SK-N-MC (cell line): ENCODE measurements at regions not wholly inside any gene's neighbourhood (a gene's known extent, or its start where the extent isn't known, plus 50 kb on each side); places are given as distances from the start of the nearest gene placed in this dataset.
"Not testable (repeated sequence)": the region's sequence is repeated elsewhere in the genome, so short reads cannot be mapped to it uniquely, and the experiment has no call there.

Source experiments
- DNase-seq: peaks from one replicate; pipeline ENCODE4 v3.0.0-alpha.2; 2011; ENCODE audit warnings: low read depth, low spot score
- H3K27ac ChIP-seq: fragments of 200-600 bp; sonication (generic); 2 replicates; pipeline ENCODE4 v1.5.1; 2016; ENCODE audit warnings: mixed run types
- H3K36me3 ChIP-seq: fragments of 200-600 bp; sonication (generic); 2 replicates; pipeline ENCODE4 v1.6.1; 2017; ENCODE audit warnings: antibody characterized with exemption, low read length, mixed read lengths; ENCODE audit not compliant: insufficient read depth
- H3K4me3 ChIP-seq: fragments of 200-600 bp; sonication (generic); 2 replicates; pipeline ENCODE4 v1.5.1; 2016
- H3K9ac ChIP-seq: fragments of 200-600 bp; sonication (generic); 2 replicates; pipeline ENCODE4 v1.8.0; 2017; ENCODE audit warnings: mixed run types, mixed read lengths; ENCODE audit not compliant: insufficient read length
- H3K9me3 ChIP-seq: fragments of 200-600 bp; sonication (generic); 2 replicates; pipeline ENCODE4 v1.6.1; 2017; ENCODE audit warnings: low read depth, mild to moderate bottlenecking, antibody characterized with exemption, low read length, moderate library complexity, mixed read lengths
- EZH2 ChIP-seq: fragments of 200-600 bp; sonication (generic); IDR thresholded peaks from one replicate; pipeline ENCODE4 v1.6.1; 2017; ENCODE audit warnings: antibody characterized with exemption
- FOXP2 ChIP-seq: optimal IDR thresholded peaks from 2 replicates; pipeline ENCODE3; 2011; ENCODE audit warnings: mild to moderate bottlenecking, moderate library complexity; ENCODE audit not compliant: insufficient read depth; ENCODE audit errors: extremely low read length, control extremely low read depth
- POLR2AphosphoS5 ChIP-seq: IDR thresholded peaks from 2 replicates; pipeline ENCODE4 v1.6.1; 2012; ENCODE audit warnings: mild to moderate bottlenecking, low read depth, low read length, borderline replicate concordance

GRCh38 chr1:121538943-121539575 is 354.3 kb downstream of the SRGAP2C start:
- no peak for DNase-seq
- H3K27ac ChIP-seq = no peak overlapping the region
- TF ChIP-seq POLR2AphosphoS5 (no peak), FOXP2 (no peak), EZH2 (no peak)
- H3K9ac ChIP-seq = no peak overlapping the region
- H3K36me3 ChIP-seq = no peaks in the 10 kb centered on the region
- no peaks in the 10 kb centered on the region for H3K9me3 ChIP-seq
- H3K4me3 ChIP-seq = no peak overlapping the region

DNA sequence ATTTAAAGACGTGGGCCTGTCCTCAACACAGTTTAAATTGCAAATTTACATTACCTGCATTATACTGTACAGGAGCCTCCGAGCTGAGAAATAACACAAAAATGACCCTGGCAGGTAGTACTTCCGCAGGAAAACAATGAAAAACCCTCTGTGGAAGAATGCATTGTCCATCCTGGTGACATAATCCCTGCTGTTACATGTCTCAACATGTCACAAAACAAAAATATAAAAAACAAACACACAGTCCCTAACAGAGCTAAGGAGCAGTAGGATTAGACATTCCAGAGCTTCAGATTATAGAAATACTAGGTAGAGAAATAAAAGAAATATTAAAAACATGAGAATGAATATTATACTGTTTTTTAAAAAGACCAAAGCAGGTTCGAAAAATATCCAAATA is 359.2 kb downstream of the SRGAP2C start:
- not testable (repeated sequence) for DNase-seq, H3K36me3 ChIP-seq, H3K9ac ChIP-seq, H3K4me3 ChIP-seq, H3K9me3 ChIP-seq, H3K27ac ChIP-seq

DNA sequence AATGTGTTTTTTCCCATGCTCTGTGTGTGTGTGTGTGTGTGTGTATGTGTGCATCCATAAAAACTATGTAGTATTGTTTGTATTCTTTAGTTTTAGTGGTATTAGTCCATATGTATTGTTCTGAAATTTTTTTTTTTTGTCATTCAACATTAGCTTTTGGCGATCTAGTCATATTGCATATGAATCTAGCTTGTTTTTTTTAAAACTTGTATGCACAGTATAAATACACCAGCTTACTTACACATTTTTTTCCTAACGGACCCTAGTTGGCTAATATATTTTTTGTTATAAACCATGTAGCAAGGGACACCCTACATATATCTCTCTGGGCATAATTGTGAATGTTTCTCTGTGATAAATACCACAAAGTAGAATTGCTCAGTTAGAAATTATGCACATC is 359.7 kb downstream of the SRGAP2C start:
- Histone ChIP-seq H3K9me3 (no peaks in the 10 kb centered on the region), H3K4me3 (no peak overlapping the region), H3K27ac (no peak overlapping the region), H3K36me3 (no peaks in the 10 kb centered on the region), H3K9ac (no peak overlapping the region)
- no peak for TF ChIP-seq POLR2AphosphoS5
- no peak for TF ChIP-seq EZH2
- TF ChIP-seq FOXP2 = no peak
- DNase-seq = no peak

GRCh38 chr1:121545899-121546298 is 361.1 kb downstream of the SRGAP2C start:
- H3K9me3 ChIP-seq, H3K36me3 ChIP-seq, H3K9ac ChIP-seq, H3K27ac ChIP-seq, DNase-seq, H3K4me3 ChIP-seq: not testable (repeated sequence)

DNA sequence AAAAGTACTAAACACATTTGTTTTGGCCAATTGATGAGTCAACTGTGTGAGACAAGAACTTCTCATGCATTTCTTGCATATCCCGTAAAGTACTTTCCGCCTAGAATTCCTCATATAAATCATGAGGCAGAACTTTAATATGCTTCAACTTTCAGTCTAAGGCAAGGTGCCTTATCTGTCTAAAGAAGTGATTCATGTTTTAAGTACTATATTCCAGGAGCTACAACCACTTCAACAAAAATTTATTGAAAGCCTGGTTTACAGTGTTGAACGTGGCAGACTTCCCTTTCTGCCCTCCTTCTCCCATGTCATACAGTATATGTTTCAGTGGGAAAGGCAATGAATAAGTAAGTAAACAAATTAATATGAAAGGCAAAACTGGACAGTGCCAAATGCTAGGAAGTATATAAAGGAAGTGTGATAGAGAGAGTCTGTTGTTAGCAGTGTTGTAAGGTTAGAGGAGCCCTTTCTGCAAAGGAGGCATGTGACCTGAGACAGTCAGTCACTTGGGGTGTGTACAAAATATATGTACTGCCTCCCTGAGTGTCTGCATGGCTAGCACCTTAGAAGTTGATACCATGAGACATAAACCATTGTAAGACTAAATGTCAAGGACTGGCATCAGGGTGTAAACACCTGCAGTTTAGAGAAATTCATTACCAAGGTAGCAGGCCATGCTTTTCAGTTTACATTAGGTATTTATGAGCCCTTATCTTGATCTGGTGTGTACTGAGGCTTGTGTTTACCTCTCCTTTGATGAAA is 362.2 kb downstream of the SRGAP2C start:
- no peak for DNase-seq
- no peak overlapping the region for H3K4me3 ChIP-seq
- no peaks in the 10 kb centered on the region for H3K9me3 ChIP-seq
- TF ChIP-seq POLR2AphosphoS5 = no peak
- TF ChIP-seq FOXP2 = no peak
- TF ChIP-seq EZH2 = no peak
- H3K36me3 ChIP-seq = no peaks in the 10 kb centered on the region
- H3K27ac ChIP-seq = no peak overlapping the region
- H3K9ac ChIP-seq = no peak overlapping the region

DNA sequence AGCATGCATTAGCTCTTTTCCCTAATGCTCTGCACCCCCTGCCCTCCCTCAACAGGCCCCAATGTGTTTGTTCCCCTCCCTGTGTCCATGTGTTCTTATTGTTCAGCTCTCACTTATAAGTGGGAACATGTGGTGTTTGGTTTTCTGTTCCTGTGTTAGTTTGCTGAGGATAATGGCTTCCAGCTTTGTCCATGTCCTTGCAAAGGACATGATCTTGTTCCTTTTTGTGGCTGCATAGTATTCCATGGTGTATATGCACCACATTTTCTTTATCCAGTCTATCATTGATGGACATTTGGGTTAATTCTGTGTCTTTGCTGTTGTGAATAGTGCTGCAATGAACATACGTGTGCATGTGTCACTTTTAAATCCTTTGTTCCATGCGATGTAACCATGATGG is 363.0 kb downstream of the SRGAP2C start:
- not testable (repeated sequence) for H3K27ac ChIP-seq, DNase-seq, H3K9ac ChIP-seq, H3K9me3 ChIP-seq, H3K36me3 ChIP-seq, H3K4me3 ChIP-seq

GRCh38 chr1:121550817-121551216 is 366.0 kb downstream of the SRGAP2C start:
- not testable (repeated sequence) for H3K4me3 ChIP-seq, DNase-seq, H3K36me3 ChIP-seq, H3K9me3 ChIP-seq, H3K27ac ChIP-seq, H3K9ac ChIP-seq

DNA sequence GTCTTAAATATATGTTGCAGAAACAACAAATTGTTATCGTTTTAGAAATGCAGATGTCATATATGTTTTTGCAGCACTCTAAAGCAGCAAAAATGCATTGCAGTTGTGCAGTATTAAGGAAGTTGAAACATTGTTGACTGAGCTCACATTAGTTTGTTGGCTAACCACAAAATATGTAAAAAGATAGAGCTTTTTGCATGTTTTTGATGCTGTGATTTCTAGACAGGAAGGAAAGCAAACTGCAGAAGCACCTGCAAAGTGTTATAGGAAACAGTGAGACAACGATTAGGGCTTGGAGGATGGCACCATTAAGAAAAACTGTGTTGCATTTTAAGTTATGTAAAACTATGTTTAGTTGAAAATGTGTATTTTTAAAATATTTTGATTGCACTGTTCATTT is 366.7 kb downstream of the SRGAP2C start:
- not testable (repeated sequence) for H3K27ac ChIP-seq, H3K9ac ChIP-seq, H3K9me3 ChIP-seq, H3K36me3 ChIP-seq, H3K4me3 ChIP-seq, DNase-seq

DNA sequence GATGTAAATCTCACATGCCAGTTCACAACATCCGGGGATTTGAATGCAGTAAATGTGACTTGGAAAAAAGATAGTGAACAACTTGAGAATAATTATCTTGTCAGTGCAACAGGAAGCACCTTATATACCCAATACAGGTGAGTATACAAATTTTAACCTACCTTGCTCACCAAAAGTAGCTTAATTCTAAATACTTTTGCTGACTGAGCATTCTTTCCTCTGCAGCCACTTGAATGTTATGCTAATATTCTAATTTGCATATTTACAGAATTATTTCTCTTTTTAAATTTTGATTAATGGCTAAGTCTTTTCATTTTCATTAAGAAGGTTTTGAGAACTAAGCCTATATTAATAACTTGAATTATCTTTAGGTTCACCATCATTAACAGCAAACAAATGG is 371.8 kb downstream of the SRGAP2C start:
- H3K9ac ChIP-seq, DNase-seq, H3K4me3 ChIP-seq, H3K27ac ChIP-seq, H3K9me3 ChIP-seq, H3K36me3 ChIP-seq: not testable (repeated sequence)

DNA sequence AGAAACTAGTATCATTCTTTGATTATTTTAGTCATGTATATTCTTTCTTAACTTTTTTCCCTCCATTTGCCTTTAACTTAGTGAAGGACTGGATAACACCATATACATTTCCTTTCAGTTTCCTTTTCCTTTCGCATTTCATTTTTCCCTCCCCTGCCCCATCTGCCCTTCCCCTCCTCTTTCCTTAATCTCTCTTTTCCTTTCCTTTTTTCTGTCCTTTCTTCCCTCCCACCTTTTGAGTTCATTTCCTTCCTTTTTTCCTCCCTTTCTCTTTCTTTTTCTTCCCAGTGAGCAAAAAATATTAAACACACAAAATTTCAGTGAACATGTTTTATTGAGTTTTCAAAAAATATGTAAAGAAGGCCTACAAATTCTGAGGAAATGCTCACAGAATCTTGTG is 373.3 kb downstream of the SRGAP2C start:
- not testable (repeated sequence) for H3K36me3 ChIP-seq, DNase-seq, H3K9me3 ChIP-seq
- Histone ChIP-seq H3K27ac (peak overlapping the region; percentile 94), H3K9ac (peak overlapping the region; percentile 67), H3K4me3 (peak overlapping the region; percentile 45)
